ENCODE measurements at regions not wholly inside any gene's neighbourhood (a gene's known extent, or its start where the extent isn't known, plus 50 kb on each side); places are given as distances from the start of the nearest gene placed in this dataset.

DNA sequence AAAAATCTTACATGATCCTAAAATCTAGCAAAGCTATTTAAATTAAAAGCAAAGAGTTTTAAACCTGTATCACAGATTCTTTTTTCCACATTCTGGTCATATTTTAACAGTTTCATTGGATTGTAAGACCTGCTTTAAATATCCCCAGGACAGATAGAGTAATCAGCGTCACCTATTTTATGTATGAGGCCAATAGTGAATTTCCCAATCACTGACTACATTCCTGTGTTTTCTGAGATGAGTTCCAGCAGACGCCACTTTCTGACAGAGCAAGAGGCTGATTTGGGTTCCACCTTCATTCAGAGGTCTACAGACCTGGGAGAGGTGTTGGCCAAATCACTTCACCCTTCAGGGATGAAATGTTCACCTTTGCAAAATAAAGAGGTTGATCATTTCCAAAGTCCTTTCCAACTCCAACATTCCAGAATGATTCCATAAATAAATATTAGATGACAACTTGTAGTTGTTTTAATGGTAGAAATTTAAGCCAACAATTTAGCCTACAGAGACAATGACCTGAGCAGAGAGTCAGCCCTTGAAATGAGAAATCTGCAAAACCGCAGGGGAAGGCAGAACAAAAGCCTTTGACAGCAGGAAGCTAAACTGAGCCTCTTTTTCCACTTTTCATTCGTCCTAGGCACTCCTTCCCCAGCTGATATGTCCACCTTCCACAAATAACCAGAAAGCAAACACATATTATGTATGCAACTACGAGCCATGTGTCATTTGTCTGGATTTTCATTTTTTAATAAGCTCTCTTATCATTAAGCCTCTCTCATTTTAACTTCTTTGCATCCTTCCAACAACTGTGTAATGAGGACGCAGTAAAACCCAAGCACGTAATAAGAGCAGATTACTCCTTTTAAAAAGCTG is 105.2 kb downstream of the TFAP2A start:
- Mint-ChIP-seq H3K4me1 (peaks cover 5% of the 10 kb centered on the region), H3K9me3 (no peaks in the 10 kb centered on the region), H3K27me3 (ENCODE audit: low read depth) (peaks cover 16% of the 10 kb centered on the region), H3K36me3 (ENCODE audit: low read depth) (no peaks in the 10 kb centered on the region), H3K4me3 (no peak overlapping the region), H3K27ac (no peak overlapping the region)
- TF ChIP-seq, protein P1, sequence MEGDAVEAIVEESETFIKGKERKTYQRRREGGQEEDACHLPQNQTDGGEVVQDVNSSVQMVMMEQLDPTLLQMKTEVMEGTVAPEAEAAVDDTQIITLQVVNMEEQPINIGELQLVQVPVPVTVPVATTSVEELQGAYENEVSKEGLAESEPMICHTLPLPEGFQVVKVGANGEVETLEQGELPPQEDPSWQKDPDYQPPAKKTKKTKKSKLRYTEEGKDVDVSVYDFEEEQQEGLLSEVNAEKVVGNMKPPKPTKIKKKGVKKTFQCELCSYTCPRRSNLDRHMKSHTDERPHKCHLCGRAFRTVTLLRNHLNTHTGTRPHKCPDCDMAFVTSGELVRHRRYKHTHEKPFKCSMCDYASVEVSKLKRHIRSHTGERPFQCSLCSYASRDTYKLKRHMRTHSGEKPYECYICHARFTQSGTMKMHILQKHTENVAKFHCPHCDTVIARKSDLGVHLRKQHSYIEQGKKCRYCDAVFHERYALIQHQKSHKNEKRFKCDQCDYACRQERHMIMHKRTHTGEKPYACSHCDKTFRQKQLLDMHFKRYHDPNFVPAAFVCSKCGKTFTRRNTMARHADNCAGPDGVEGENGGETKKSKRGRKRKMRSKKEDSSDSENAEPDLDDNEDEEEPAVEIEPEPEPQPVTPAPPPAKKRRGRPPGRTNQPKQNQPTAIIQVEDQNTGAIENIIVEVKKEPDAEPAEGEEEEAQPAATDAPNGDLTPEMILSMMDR (IDR thresholded peaks at IDR 0.05; ENCODE audit: unreplicated experiment in 3 of 3) = no peak

DNA sequence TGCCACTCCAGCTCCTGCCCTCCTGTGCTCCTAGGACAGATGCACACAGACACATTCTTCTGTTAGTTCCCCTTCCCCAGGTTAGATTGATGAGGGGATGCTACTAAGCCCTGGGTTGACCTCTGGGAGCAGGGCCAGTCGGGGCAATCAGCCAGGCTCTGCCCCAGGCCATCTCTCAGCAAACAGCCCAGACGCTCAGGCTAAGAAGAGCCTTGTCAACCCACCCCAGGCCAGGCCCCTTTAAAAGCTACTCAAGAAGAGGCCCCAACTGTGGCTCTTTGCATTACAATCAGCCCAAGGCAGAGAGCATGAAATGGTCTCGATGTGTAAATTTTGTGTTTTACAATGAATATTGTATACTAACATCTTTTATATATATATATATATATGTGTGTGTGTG is 107.4 kb downstream of the TFAP2A start:
- TF ChIP-seq, protein P1 (IDR thresholded peaks at IDR 0.05; ENCODE audit: unreplicated experiment in 3 of 3) = no peak
- no peak overlapping the region for H3K27ac Mint-ChIP-seq
- H3K4me3 Mint-ChIP-seq = no peak overlapping the region
- H3K9me3 Mint-ChIP-seq = no peaks in the 10 kb centered on the region
- peaks cover 6% of the 10 kb centered on the region for H3K27me3 Mint-ChIP-seq (ENCODE audit: low read depth)
- no peaks in the 10 kb centered on the region for H3K4me1 Mint-ChIP-seq
- no peaks in the 10 kb centered on the region for H3K36me3 Mint-ChIP-seq (ENCODE audit: low read depth)

DNA sequence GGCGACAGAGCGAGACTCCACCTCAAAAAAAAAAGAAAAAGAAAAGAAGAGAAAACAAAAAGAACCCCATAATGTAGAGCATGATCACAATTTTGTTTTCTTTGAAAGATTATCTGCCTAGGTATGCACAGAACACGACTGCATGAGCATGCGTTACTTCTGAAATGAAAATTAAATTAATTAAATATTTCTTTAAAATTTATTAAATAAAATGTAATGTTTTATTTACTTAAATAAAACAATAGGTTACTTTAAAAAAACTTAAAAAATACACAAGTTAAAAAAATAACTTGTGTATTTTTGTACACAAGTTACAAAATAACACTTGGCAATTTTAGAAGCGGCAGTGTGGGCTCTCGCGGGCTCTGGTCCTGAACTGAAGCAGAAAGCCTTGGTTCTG is 107.8 kb downstream of the TFAP2A start:
- Mint-ChIP-seq H3K27ac (no peak overlapping the region), H3K4me1 (no peaks in the 10 kb centered on the region), H3K4me3 (no peak overlapping the region), H3K27me3 (ENCODE audit: low read depth) (peaks cover 5% of the 10 kb centered on the region), H3K9me3 (no peaks in the 10 kb centered on the region), H3K36me3 (ENCODE audit: low read depth) (no peaks in the 10 kb centered on the region)
- TF ChIP-seq, protein P1 (IDR thresholded peaks at IDR 0.05; ENCODE audit: unreplicated experiment in 3 of 3) = no peak

DNA sequence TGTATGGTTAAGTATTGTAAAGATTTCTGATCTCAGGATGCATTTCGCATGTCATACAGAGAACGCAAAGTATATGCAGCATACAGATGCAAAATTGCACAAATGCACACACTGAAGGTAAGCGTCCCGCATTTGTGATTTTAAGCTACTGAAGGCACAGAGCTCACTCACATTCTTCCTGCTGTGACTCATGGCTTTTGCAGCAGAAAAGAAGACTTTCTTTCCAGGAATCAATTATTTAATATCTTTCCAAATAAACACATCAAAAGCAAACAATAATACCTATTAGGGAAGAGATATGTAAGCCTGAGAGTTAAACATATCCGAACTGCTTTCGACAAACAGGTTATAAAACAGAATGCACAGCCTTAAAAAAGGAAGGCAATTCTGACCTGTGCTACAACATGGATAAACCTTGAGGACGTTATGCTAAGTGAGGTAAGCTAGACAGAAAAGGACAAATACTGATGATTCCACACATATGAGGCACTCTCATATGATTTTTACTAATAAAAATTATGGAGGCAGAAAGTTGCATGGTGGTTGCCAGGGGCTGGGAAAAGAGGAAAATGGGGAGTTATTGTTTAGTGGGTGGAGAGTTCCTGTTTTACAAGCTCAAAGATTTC is 109.0 kb downstream of the TFAP2A start:
- Mint-ChIP-seq H3K4me3 (no peak overlapping the region), H3K4me1 (no peaks in the 10 kb centered on the region), H3K36me3 (ENCODE audit: low read depth) (no peaks in the 10 kb centered on the region), H3K27me3 (ENCODE audit: low read depth) (peaks cover 5% of the 10 kb centered on the region), H3K27ac (no peak overlapping the region), H3K9me3 (no peaks in the 10 kb centered on the region)
- TF ChIP-seq, protein P1 (IDR thresholded peaks at IDR 0.05; ENCODE audit: unreplicated experiment in 3 of 3) = no peak

DNA sequence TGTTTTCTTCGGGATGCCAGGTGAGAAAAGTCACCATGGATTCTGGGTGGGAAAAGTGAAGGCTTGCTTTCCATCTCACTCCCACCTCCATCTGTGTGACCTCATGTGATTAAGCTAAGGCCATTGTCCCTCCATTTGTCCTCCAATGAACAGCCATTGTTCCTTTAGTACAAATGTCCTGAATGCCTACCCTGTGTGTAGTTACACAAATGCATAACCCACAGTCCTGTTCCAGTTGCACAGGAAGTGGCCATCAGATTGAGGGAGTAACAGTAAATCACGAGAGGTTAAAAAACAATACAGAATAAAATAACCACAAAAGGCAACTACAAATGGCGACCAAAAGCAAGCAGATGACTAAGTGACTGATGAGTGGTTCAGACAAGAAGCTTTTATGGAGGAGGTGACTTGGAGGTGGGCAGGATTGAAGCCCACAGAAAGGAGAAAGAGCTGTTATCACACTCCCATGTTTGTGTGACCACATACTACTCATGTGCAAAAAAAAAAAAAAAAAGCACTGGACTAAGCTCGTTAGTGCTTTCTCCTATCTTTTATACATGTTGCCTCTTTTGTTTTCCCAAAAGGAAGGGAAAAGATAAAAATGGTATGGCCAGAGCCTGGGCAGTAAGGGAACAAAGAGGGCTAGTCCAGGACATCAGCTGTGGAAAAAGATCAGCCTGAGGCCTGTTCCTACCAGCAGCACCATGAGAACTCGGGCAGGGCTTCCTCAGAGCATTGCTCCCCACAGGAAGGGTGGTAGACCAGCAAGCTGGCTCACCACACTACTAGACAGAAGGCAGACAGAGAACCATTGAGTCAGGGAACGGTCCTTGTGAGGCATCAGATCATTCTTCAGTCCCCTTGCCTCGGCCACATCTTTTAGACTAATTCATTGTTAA is 111.0 kb downstream of the TFAP2A start:
- no peak overlapping the region for H3K27ac Mint-ChIP-seq
- H3K27me3 Mint-ChIP-seq (ENCODE audit: low read depth) = no peaks in the 10 kb centered on the region
- H3K9me3 Mint-ChIP-seq = no peaks in the 10 kb centered on the region
- TF ChIP-seq, protein P1 (IDR thresholded peaks at IDR 0.05; ENCODE audit: unreplicated experiment in 3 of 3) = no peak
- no peak overlapping the region for H3K4me3 Mint-ChIP-seq
- H3K4me1 Mint-ChIP-seq = no peaks in the 10 kb centered on the region
- H3K36me3 Mint-ChIP-seq (ENCODE audit: low read depth) = no peaks in the 10 kb centered on the region

Measured in nephron (organoid).